Neural cell (in vitro differentiated cells): ENCODE measurements at regions not wholly inside any gene's neighbourhood (a gene's known extent, or its start where the extent isn't known, plus 50 kb on each side); places are given as distances from the start of the nearest gene placed in this dataset.

Source experiments
- H2AFZ ChIP-seq: fragments of 200-600, 300-800 bp; sonication (generic), shearing (Covaris generic); 2 replicates; pipeline ENCODE4 v1.6.0; 2014; ENCODE audit warnings: low read depth, mild to moderate bottlenecking, antibody characterized with exemption, low read length, moderate library complexity
- H3F3A ChIP-seq: fragments of 200-600 bp; shearing (Covaris generic); 2 replicates; pipeline ENCODE4 v1.6.1; 2016; ENCODE audit warnings: mild to moderate bottlenecking, moderate library complexity, mixed read lengths, antibody characterized with exemption, low read length; ENCODE audit not compliant: insufficient read depth, poor library complexity, severe bottlenecking
- H3K27ac ChIP-seq: fragments of 200-600, 300-800 bp; sonication (generic), shearing (Covaris generic); 2 replicates; pipeline ENCODE4 v1.5.1; 2014; ENCODE audit warnings: mild to moderate bottlenecking, low read length, moderate library complexity
- H3K27me3 ChIP-seq: fragments of 300-800, 200-600 bp; sonication (generic), shearing (Covaris generic); 2 replicates; pipeline ENCODE4 v1.6.0; 2014; ENCODE audit warnings: mild to moderate bottlenecking, low read depth, low read length, moderate library complexity; ENCODE audit not compliant: insufficient read depth
- H3K36me3 ChIP-seq: fragments of 300-800, 200-600 bp; sonication (generic), shearing (Covaris generic); 2 replicates; pipeline ENCODE4 v1.5.1; 2014; ENCODE audit warnings: mild to moderate bottlenecking, antibody characterized with exemption, low read length, moderate library complexity; ENCODE audit not compliant: insufficient read depth
- H3K4me2 ChIP-seq: fragments of 300-800, 200-600 bp; sonication (generic), shearing (Covaris generic); 2 replicates; pipeline ENCODE4 v1.6.0; 2014; ENCODE audit warnings: mild to moderate bottlenecking, low read length
- H3K4me3 ChIP-seq: fragments of 300-800, 200-600 bp; sonication (generic), shearing (Covaris generic); 2 replicates; pipeline ENCODE4 v1.5.1; 2014; ENCODE audit warnings: mild to moderate bottlenecking, low read length, moderate library complexity
- H3K79me2 ChIP-seq: fragments of 200-600 bp; shearing (Covaris generic); replicated peaks from 2 replicates; pipeline ENCODE4 v1.6.0; 2014; ENCODE audit warnings: mild to moderate bottlenecking, low read length, moderate library complexity; ENCODE audit not compliant: insufficient read depth
- H3K9ac ChIP-seq: fragments of 300-800, 200-600 bp; sonication (generic), shearing (Covaris generic); 2 replicates; pipeline ENCODE4 v1.6.1; 2016; ENCODE audit warnings: mild to moderate bottlenecking, low read length, mixed read lengths
- H3K9me2 ChIP-seq: fragments of 200-600 bp; shearing (Covaris generic); 2 replicates; pipeline ENCODE4 v1.6.1; 2016; ENCODE audit warnings: mild to moderate bottlenecking, low read length, mixed read lengths; ENCODE audit not compliant: insufficient read depth
- H3K9me3 ChIP-seq: fragments of 200-600, 300-800 bp; sonication (generic), shearing (Covaris generic); 2 replicates; pipeline ENCODE4 v1.6.1; 2016; ENCODE audit warnings: mild to moderate bottlenecking, mixed run types, low read length, moderate library complexity, mixed read lengths
- H4K20me1 ChIP-seq: fragments of 200-600 bp; shearing (Covaris generic); 2 replicates; pipeline ENCODE4 v1.6.1; 2016; ENCODE audit warnings: mild to moderate bottlenecking, mixed run types; ENCODE audit not compliant: insufficient read depth
- CTCF ChIP-seq: fragments of 450-650 bp; IDR thresholded peaks from 2 replicates; pipeline ENCODE4 v1.5.1; 2014; ENCODE audit warnings: antibody characterized with exemption, mild to moderate bottlenecking, moderate library complexity; ENCODE audit not compliant: poor library complexity, severe bottlenecking
- EP300 ChIP-seq: fragments of 450-650 bp; conservative IDR thresholded peaks from 2 replicates; pipeline ENCODE4 v1.6.1; 2014; ENCODE audit warnings: antibody characterized with exemption, mild to moderate bottlenecking, moderate library complexity; ENCODE audit not compliant: poor library complexity, severe bottlenecking
- EZH2 ChIP-seq: fragments of 200-600, 300-800 bp; shearing (Covaris generic), sonication (generic); IDR thresholded peaks from 2 replicates; pipeline ENCODE4 v1.6.1; 2014; ENCODE audit warnings: antibody characterized with exemption, low read length, borderline replicate concordance, mild to moderate bottlenecking; ENCODE audit not compliant: insufficient read depth, poor library complexity, severe bottlenecking
- MXI1 ChIP-seq: fragments of 450-650 bp; conservative IDR thresholded peaks from 2 replicates; pipeline ENCODE4 v1.6.1; 2014; ENCODE audit warnings: antibody characterized with exemption, mild to moderate bottlenecking; ENCODE audit not compliant: poor library complexity, severe bottlenecking
- POLR2AphosphoS5 ChIP-seq: IDR thresholded peaks from 2 replicates; pipeline ENCODE4 v1.6.1; 2012
- RAD21 ChIP-seq: fragments of 450-650 bp; conservative IDR thresholded peaks from 2 replicates; pipeline ENCODE4 v1.6.1; 2014; ENCODE audit warnings: antibody characterized with exemption, mild to moderate bottlenecking, moderate library complexity
- SMC3 ChIP-seq: fragments of 450-650 bp; conservative IDR thresholded peaks from 2 replicates; pipeline ENCODE4 v1.6.1; 2014; ENCODE audit warnings: antibody characterized with exemption, mild to moderate bottlenecking, moderate library complexity; ENCODE audit not compliant: poor library complexity
- TAF1 ChIP-seq: IDR thresholded peaks from 2 replicates; pipeline ENCODE4 v1.6.1; 2012; ENCODE audit warnings: low read depth
- TF ChIP-seq, protein P1 (sequence below): IDR thresholded peaks from 2 replicates; pipeline ENCODE4 v1.6.1; 2012; ENCODE audit warnings: borderline replicate concordance

DNA sequence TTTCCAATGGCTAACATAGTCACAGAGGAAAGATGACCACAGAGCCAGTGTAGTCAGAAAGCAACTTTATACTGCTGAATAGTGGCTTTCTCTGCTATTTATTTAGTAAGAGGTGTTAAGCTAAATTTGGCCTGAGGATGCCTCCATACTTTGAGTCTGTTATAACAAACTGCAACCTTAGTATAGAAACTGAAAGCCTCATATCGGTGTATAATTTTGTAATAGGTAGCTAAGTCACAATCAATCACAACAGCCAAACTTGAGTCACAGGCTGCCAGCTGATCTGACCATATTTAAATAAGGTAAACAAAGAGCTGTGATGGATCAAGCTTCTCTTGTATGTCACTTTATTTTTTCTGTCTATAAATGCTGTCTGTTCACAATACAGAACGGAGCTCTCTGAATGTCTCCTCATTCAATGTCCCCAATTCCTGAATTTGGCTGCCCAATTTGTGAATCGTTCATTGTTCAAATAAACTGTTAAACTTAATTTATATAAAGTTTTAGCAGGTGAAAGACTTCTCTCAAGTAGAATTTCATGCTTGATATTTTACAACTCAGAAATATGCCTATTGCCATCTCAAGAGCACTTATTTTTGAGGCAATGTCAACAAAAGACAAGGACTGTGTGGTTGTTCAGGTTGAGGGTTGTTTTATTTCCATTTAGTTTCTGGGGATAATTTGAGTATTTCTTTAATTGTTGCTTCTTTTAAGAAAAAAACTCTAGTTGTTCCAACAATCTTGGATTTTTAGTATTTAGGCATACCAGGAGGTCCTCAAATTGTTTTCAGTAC, 339.7 kb upstream of the B3GALT2 start:
- Histone ChIP-seq H4K20me1 (no peaks in the 10 kb centered on the region), H3K9ac (no peak overlapping the region), H3K27ac (no peak overlapping the region), H3F3A (no peaks in the 10 kb centered on the region), H3K4me2 (no peak overlapping the region), H3K4me3 (no peak overlapping the region), H2AFZ (no peak overlapping the region), H3K9me3 (no peaks in the 10 kb centered on the region), H3K79me2 (no peaks in the 10 kb centered on the region), H3K36me3 (no peaks in the 10 kb centered on the region), H3K27me3 (no peaks in the 10 kb centered on the region), H3K9me2 (no peaks in the 10 kb centered on the region)
- TF ChIP-seq TAF1 (no peak), POLR2AphosphoS5 (no peak), CTCF (no peak), EZH2 (no peak), EP300 (no peak), SMC3 (no peak), MXI1 (no peak), RAD21 (no peak)
- TF ChIP-seq, protein P1, sequence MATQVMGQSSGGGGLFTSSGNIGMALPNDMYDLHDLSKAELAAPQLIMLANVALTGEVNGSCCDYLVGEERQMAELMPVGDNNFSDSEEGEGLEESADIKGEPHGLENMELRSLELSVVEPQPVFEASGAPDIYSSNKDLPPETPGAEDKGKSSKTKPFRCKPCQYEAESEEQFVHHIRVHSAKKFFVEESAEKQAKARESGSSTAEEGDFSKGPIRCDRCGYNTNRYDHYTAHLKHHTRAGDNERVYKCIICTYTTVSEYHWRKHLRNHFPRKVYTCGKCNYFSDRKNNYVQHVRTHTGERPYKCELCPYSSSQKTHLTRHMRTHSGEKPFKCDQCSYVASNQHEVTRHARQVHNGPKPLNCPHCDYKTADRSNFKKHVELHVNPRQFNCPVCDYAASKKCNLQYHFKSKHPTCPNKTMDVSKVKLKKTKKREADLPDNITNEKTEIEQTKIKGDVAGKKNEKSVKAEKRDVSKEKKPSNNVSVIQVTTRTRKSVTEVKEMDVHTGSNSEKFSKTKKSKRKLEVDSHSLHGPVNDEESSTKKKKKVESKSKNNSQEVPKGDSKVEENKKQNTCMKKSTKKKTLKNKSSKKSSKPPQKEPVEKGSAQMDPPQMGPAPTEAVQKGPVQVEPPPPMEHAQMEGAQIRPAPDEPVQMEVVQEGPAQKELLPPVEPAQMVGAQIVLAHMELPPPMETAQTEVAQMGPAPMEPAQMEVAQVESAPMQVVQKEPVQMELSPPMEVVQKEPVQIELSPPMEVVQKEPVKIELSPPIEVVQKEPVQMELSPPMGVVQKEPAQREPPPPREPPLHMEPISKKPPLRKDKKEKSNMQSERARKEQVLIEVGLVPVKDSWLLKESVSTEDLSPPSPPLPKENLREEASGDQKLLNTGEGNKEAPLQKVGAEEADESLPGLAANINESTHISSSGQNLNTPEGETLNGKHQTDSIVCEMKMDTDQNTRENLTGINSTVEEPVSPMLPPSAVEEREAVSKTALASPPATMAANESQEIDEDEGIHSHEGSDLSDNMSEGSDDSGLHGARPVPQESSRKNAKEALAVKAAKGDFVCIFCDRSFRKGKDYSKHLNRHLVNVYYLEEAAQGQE: no peak

DNA sequence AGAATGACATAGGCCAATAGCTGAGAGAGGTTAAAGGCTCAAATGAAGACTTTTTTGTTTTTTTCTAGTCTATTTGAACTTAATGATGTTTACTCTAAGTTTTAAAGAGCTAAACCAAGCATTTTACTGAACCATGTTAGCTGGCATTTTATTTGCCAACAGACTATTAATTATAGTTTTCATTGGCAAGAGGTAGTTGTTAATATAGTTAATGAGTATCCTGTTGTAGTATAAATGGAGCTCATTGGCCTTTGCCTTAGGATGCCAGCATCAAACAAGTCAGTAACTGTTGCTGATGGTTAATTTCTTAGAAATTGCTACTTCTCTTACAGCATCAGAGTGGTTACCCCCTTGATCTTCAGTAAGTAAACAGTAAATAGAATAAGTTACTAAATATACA, 339.0 kb upstream of the B3GALT2 start:
- no peaks in the 10 kb centered on the region for H3K9me3 ChIP-seq
- H3K4me3 ChIP-seq: no peak overlapping the region
- H3K9ac ChIP-seq: no peak overlapping the region
- H3F3A ChIP-seq: no peaks in the 10 kb centered on the region
- H3K4me2 ChIP-seq: no peak overlapping the region
- TF ChIP-seq TAF1 (no peak), POLR2AphosphoS5 (no peak), SMC3 (no peak)
- H3K36me3 ChIP-seq: no peaks in the 10 kb centered on the region
- no peak overlapping the region for H2AFZ ChIP-seq
- H3K79me2 ChIP-seq: no peaks in the 10 kb centered on the region
- H3K9me2 ChIP-seq: no peaks in the 10 kb centered on the region
- no peaks in the 10 kb centered on the region for H4K20me1 ChIP-seq
- no peaks in the 10 kb centered on the region for H3K27me3 ChIP-seq
- H3K27ac ChIP-seq: no peak overlapping the region
